ENCODE measurements at regions not wholly inside any gene's neighbourhood (a gene's known extent, or its start where the extent isn't known, plus 50 kb on each side); places are given as distances from the start of the nearest gene placed in this dataset.

GRCh38 chr10:117471344-117471874 lies 71.1 kb upstream of the EMX2 start:
- ChIA-PET POLR2A (no interaction called here), CTCF (no interaction called here)
- intact Hi-C loops (cut with micrococcal nuclease) = no loop called here

GRCh38 chr10:117470733-117471132 lies 71.8 kb upstream of the EMX2 start:
- H3K27ac Mint-ChIP-seq = no peak overlapping the region
- H3K9me3 Mint-ChIP-seq = peaks cover 2% of the 10 kb centered on the region
- ChIA-PET CTCF (no interaction called here), POLR2A (interaction anchor here (0.5 kb wide), 1 partner anchor 840 kb away, joined by 3 read pairs; no protein-coding TSS in a partner anchor)
- H3K36me3 Mint-ChIP-seq (ENCODE audit: low read depth) = no peaks in the 10 kb centered on the region
- H3K4me3 Mint-ChIP-seq = no peak overlapping the region
- DNase-seq (no peak), ATAC-seq (ENCODE audit: low read depth) (no peak)
- no peaks in the 10 kb centered on the region for H3K4me1 Mint-ChIP-seq
- H3K27me3 Mint-ChIP-seq = peaks cover 20% of the 10 kb centered on the region
- no peak for TF ChIP-seq CTCF (IDR thresholded peaks at IDR 0.05)
- intact Hi-C loops (cut with micrococcal nuclease) = no loop called here

More at GRCh38 chr10:117471344-117471874, 71.1 kb upstream of the EMX2 start:
- no peak for TF ChIP-seq CTCF (IDR thresholded peaks at IDR 0.05)
- Mint-ChIP-seq H3K27ac (no peak overlapping the region), H3K36me3 (ENCODE audit: low read depth) (no peaks in the 10 kb centered on the region), H3K27me3 (peaks cover 20% of the 10 kb centered on the region), H3K9me3 (peaks cover 2% of the 10 kb centered on the region), H3K4me1 (no peaks in the 10 kb centered on the region), H3K4me3 (no peak overlapping the region)
- no peak for DNase-seq
- ATAC-seq (ENCODE audit: low read depth) = no peak

- H3K4me3 Mint-ChIP-seq = no peak overlapping the region
- H3K4me1 Mint-ChIP-seq = no peaks in the 10 kb centered on the region
- peaks cover 19% of the 10 kb centered on the region for H3K27me3 Mint-ChIP-seq
- no peaks in the 10 kb centered on the region for H3K9me3 Mint-ChIP-seq
- ChIA-PET POLR2A (no interaction called here), CTCF (no interaction called here)
- H3K36me3 Mint-ChIP-seq (ENCODE audit: low read depth) = no peaks in the 10 kb centered on the region
- no peak for ATAC-seq (ENCODE audit: low read depth)
- intact Hi-C loops (cut with micrococcal nuclease) = no loop called here
- TF ChIP-seq CTCF (IDR thresholded peaks at IDR 0.05) = no peak
- H3K27ac Mint-ChIP-seq = no peak overlapping the region
- DNase-seq = no peak
Measured at GRCh38 chr10:117468665-117469064, 73.9 kb upstream of the EMX2 start.

GRCh38 chr10:117464176-117464575 lies 78.4 kb upstream of the EMX2 start:
- H3K9me3 Mint-ChIP-seq = peaks cover 6% of the 10 kb centered on the region
- H3K36me3 Mint-ChIP-seq (ENCODE audit: low read depth) = no peaks in the 10 kb centered on the region
- no peak for TF ChIP-seq CTCF (IDR thresholded peaks at IDR 0.05)
- no peaks in the 10 kb centered on the region for H3K4me1 Mint-ChIP-seq
- H3K4me3 Mint-ChIP-seq = no peak overlapping the region
- DNase-seq (no peak), ATAC-seq (ENCODE audit: low read depth) (no peak)
- no peak overlapping the region for H3K27ac Mint-ChIP-seq
- intact Hi-C loops (cut with micrococcal nuclease) = no loop called here
- ChIA-PET POLR2A (no interaction called here), CTCF (no interaction called here)
- no peaks in the 10 kb centered on the region for H3K27me3 Mint-ChIP-seq

- CTCF ChIA-PET = no interaction called here
- Mint-ChIP-seq H3K4me3 (no peak overlapping the region), H3K27me3 (peaks cover 6% of the 10 kb centered on the region), H3K36me3 (ENCODE audit: low read depth) (no peaks in the 10 kb centered on the region), H3K9me3 (peaks cover 6% of the 10 kb centered on the region), H3K27ac (no peak overlapping the region), H3K4me1 (no peaks in the 10 kb centered on the region)
- ATAC-seq (ENCODE audit: low read depth) (no peak), DNase-seq (no peak)
- TF ChIP-seq CTCF (IDR thresholded peaks at IDR 0.05) = no peak
- POLR2A ChIA-PET = no interaction called here
- intact Hi-C loops (cut with micrococcal nuclease) = no loop called here
Measured at GRCh38 chr10:117463545-117463920, 79.0 kb upstream of the EMX2 start.

All from activated B cell treated with CpG ODN at 0.5 μM for 24 hours (primary cell).